ENCODE measurements at regions not wholly inside any gene's neighbourhood (a gene's known extent, or its start where the extent isn't known, plus 50 kb on each side); places are given as distances from the start of the nearest gene placed in this dataset.

DNA sequence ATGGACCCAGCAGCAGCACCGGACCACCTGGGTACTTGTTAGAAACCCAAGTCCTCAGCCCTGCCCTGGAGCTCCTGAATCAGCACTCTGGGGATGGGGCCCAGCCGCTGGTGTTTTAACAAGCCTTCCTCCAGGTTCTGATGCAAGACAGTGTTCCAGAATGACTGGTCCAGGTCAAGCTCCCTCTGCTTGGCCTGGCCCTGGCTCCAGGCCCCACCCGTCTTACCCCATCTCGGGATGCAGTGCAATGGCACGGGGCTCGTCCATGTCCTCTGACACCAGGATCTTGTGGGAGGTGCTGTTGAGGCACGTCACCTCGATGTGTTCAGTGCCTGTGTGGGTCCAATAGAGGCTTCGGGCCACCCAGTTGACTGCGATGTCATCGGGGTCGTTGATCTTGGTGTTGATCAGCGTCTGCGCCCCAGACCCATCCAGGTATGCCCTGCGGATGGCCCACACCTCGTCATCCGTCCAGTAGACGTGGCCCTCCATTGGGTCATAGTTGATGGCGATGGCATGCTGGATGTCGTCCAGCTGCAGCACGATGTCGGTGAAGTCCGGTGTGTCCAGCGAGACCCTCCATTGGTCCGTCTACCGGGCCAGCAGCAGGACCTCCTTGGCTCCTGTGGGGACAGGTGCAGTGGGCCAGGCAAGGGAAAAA, 140.3 kb downstream of the CRYBB2 start:
- Histone ChIP-seq H3K27me3 (ENCODE audit: control insufficient read depth, insufficient read depth, low read length) (no peaks in the 10 kb centered on the region), H3K9me3 (ENCODE audit: control insufficient read depth, insufficient read depth, low read length) (no peaks in the 10 kb centered on the region), H4K5ac (ENCODE audit: low read depth, low read length) (no peak overlapping the region), H3K56ac (ENCODE audit: extremely low read depth, insufficient read depth, low read length) (no peak overlapping the region), H3K23ac (ENCODE audit: low read depth, low read length) (no peak overlapping the region), H2BK20ac (ENCODE audit: low read depth, low read length) (no peak overlapping the region), H3K9ac (ENCODE audit: low read depth, low read length) (no peak overlapping the region), H3K4me2 (ENCODE audit: low read depth, low read length) (no peak overlapping the region), H3K18ac (ENCODE audit: low read depth, low read length) (no peak overlapping the region), H4K91ac (ENCODE audit: insufficient read depth, low read depth, low read length) (no peak overlapping the region), H3K9me1 (ENCODE audit: insufficient read depth, low read length) (peaks cover 1% of the 10 kb centered on the region; the same call in 1 of the 2 replicates), H2AK5ac (ENCODE audit: low read depth, low read length) (no peak overlapping the region), H3K36me3 (ENCODE audit: control insufficient read depth, insufficient read depth, low read length) (peaks cover 40% of the 10 kb centered on the region), H2AFZ (replicated peaks; ENCODE audit: low read length, poor library complexity) (peak overlapping the region; percentile 10), H3K27ac (ENCODE audit: insufficient read depth, low read length) (no peak overlapping the region), H2BK15ac (ENCODE audit: low read depth, low read length) (no peak overlapping the region), H3K4ac (ENCODE audit: low read depth, low read length) (no peak overlapping the region), H3K4me1 (ENCODE audit: control insufficient read depth, insufficient read depth, low read length) (peaks cover 7% of the 10 kb centered on the region; the same call in 1 of the 2 replicates), H2AK9ac (replicated peaks; ENCODE audit: low read depth, low read length, poor library complexity) (no peak overlapping the region), H2BK120ac (ENCODE audit: low read depth, low read length) (no peak overlapping the region), H3K14ac (replicated peaks; ENCODE audit: low read depth, low read length) (no peak overlapping the region), H4K8ac (ENCODE audit: low read depth in 2 of 2, low read length in 2 of 2) (no peak overlapping the region), H3K79me1 (ENCODE audit: low read depth in 1 of 2, low read length in 2 of 2) (peaks cover 3 to 25% of the 10 kb centered on the region in 2 experiments; a peak in 1 of 4 replicates), H3K4me3 (ENCODE audit: insufficient read depth, low read depth, low read length) (no peak overlapping the region), H4K20me1 (ENCODE audit: insufficient read depth, low read length) (peaks cover 24% of the 10 kb centered on the region), H2BK5ac (ENCODE audit: low read depth, low read length, poor library complexity, severe bottlenecking) (no peak overlapping the region)
- ChIA-PET CTCF (no interaction called here), POLR2A (ENCODE audit: unreplicated experiment) (no interaction called here)
- intact Hi-C loops (cut with micrococcal nuclease), result no loop called here
- no TSS peak for BruUV-seq (replicated peaks)
- dilution Hi-C loops (cut with HindIII; ENCODE audit: low sequenced_read_pairs, unreplicated experiment), result no loop called here
- ATAC-seq (ENCODE audit: low read depth) (no peak), DNase-seq (no peak)
- 95% methylated on average over 25 of the region's 26 CpGs; no CpG with 5 or more reads in 1 of the 2 experiments for WGBS, 2 experiments (ENCODE audit: extremely low coverage in 2 of 2, insufficient read length in 1 of 2)
- in situ Hi-C loops (cut with MboI; ENCODE audit: low sequenced_read_pairs), result no loop called here
- TF ChIP-seq BHLHE40 (IDR thresholded peaks at IDR 0.05; ENCODE audit: low read depth, low read length) (no peak), RCOR1 (IDR thresholded peaks at IDR 0.05; ENCODE audit: insufficient replicate concordance, low read length) (no peak), POLR2A (IDR thresholded peaks at IDR 0.05; ENCODE audit: low read depth, low read length) (no peak), RAD21 (IDR thresholded peaks at IDR 0.05; ENCODE audit: low read length) (no peak), SMC3 (IDR thresholded peaks at IDR 0.05; ENCODE audit: low read depth, low read length) (no peak), NFE2L2 (IDR thresholded peaks at IDR 0.05; ENCODE audit: low read depth, low read length) (no peak), MAZ (IDR thresholded peaks at IDR 0.05; ENCODE audit: borderline replicate concordance, low read depth, low read length) (no peak), RFX5 (IDR thresholded peaks at IDR 0.05; ENCODE audit: low read depth, low read length) (no peak), CHD1 (IDR thresholded peaks at IDR 0.05; ENCODE audit: low read depth, low read length) (no peak), CEBPB (IDR thresholded peaks at IDR 0.05; ENCODE audit: low read depth, low read length) (no peak), FOS (IDR thresholded peaks at IDR 0.05; ENCODE audit: low read depth, low read length) (no peak), MXI1 (IDR thresholded peaks at IDR 0.05; ENCODE audit: borderline replicate concordance, low read depth, low read length) (no peak), MAFK (IDR thresholded peaks at IDR 0.05; ENCODE audit: low read depth, low read length) (no peak)
- TF ChIP-seq, protein P1, sequence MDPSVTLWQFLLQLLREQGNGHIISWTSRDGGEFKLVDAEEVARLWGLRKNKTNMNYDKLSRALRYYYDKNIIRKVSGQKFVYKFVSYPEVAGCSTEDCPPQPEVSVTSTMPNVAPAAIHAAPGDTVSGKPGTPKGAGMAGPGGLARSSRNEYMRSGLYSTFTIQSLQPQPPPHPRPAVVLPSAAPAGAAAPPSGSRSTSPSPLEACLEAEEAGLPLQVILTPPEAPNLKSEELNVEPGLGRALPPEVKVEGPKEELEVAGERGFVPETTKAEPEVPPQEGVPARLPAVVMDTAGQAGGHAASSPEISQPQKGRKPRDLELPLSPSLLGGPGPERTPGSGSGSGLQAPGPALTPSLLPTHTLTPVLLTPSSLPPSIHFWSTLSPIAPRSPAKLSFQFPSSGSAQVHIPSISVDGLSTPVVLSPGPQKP (IDR thresholded peaks at IDR 0.05; ENCODE audit: borderline replicate concordance, low read depth, low read length), result no peak
- TF ChIP-seq, protein P2, sequence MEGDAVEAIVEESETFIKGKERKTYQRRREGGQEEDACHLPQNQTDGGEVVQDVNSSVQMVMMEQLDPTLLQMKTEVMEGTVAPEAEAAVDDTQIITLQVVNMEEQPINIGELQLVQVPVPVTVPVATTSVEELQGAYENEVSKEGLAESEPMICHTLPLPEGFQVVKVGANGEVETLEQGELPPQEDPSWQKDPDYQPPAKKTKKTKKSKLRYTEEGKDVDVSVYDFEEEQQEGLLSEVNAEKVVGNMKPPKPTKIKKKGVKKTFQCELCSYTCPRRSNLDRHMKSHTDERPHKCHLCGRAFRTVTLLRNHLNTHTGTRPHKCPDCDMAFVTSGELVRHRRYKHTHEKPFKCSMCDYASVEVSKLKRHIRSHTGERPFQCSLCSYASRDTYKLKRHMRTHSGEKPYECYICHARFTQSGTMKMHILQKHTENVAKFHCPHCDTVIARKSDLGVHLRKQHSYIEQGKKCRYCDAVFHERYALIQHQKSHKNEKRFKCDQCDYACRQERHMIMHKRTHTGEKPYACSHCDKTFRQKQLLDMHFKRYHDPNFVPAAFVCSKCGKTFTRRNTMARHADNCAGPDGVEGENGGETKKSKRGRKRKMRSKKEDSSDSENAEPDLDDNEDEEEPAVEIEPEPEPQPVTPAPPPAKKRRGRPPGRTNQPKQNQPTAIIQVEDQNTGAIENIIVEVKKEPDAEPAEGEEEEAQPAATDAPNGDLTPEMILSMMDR (conservative IDR thresholded peaks at IDR 0.05; ENCODE audit: low read depth, low read length), result no peak

Measured in IMR-90 (cell line).